ENCODE measurements at regions not wholly inside any gene's neighbourhood (a gene's known extent, or its start where the extent isn't known, plus 50 kb on each side); places are given as distances from the start of the nearest gene placed in this dataset.

DNA sequence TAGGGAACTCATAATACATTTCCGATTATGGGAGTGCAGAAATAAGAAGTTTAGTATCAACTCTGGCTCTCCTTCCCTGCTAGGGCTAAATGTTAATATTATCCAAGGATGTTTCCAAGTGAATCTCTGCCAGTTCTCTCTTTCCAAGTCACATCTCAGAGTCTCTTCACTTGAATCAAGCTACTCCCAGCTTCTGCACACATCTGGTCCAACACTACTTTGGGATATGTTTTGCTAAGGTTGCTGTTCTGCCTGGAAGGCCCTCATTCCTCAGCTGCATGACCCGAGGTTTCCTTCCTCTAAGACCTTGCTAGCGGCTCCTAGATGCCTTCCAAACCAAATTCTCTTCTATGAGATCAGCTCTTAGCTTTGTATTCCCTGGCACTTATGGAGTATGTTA, 331.8 kb downstream of the GJA1 start:
- no peaks in the 10 kb centered on the region for H3K36me3 ChIP-seq
- H3K27ac ChIP-seq: no peak overlapping the region
- 55% methylated on average over 3 of the region's 3 CpGs for WGBS
- no peak for TF ChIP-seq CTCF (IDR thresholded peaks at IDR 0.05)
- no peak for TF ChIP-seq POLR2AphosphoS5 (IDR thresholded peaks at IDR 0.05)
- no peak for TF ChIP-seq POLR2A (IDR thresholded peaks at IDR 0.05)
- no peaks in the 10 kb centered on the region for H3K4me1 ChIP-seq
- H3K4me3 ChIP-seq: no peak overlapping the region
- no peaks in the 10 kb centered on the region for H3K9me3 ChIP-seq
- H3K27me3 ChIP-seq: no peaks in the 10 kb centered on the region
- DNase-seq (ENCODE audit: low spot score in 2 of 2): no peak

- Histone ChIP-seq H3K4me1 (no peaks in the 10 kb centered on the region), H3K9me3 (no peaks in the 10 kb centered on the region), H3K36me3 (no peaks in the 10 kb centered on the region), H3K4me3 (no peak overlapping the region), H3K27ac (no peak overlapping the region), H3K27me3 (no peaks in the 10 kb centered on the region)
- DNase-seq (ENCODE audit: low spot score in 2 of 2): no peak
- TF ChIP-seq CTCF (IDR thresholded peaks at IDR 0.05) (no peak), EP300 (IDR thresholded peaks at IDR 0.05) (no peak), POLR2A (IDR thresholded peaks at IDR 0.05) (no peak), POLR2AphosphoS5 (IDR thresholded peaks at IDR 0.05) (no peak)
- WGBS: 72% methylated on average over 2 of the region's 2 CpGs
Measured at GRCh38 chr6:121770943-121771342, 335.5 kb downstream of the GJA1 start.

GRCh38 chr6:121771937-121772720, 336.7 kb downstream of the GJA1 start:
- no peaks in the 10 kb centered on the region for H3K36me3 ChIP-seq
- H3K4me3 ChIP-seq: no peak overlapping the region
- no peak overlapping the region for H3K27ac ChIP-seq
- H3K27me3 ChIP-seq: no peaks in the 10 kb centered on the region
- H3K9me3 ChIP-seq: no peaks in the 10 kb centered on the region
- 73% methylated on average over 4 of the region's 4 CpGs for WGBS
- TF ChIP-seq POLR2AphosphoS5 (IDR thresholded peaks at IDR 0.05) (no peak), CTCF (IDR thresholded peaks at IDR 0.05) (no peak), EP300 (IDR thresholded peaks at IDR 0.05) (no peak), POLR2A (IDR thresholded peaks at IDR 0.05) (no peak)
- H3K4me1 ChIP-seq: no peaks in the 10 kb centered on the region
- DNase-seq (ENCODE audit: low spot score in 2 of 2): no peak

- TF ChIP-seq POLR2A (IDR thresholded peaks at IDR 0.05) (no peak), POLR2AphosphoS5 (IDR thresholded peaks at IDR 0.05) (no peak)
- H3K27me3 ChIP-seq: no peaks in the 10 kb centered on the region
- no peak overlapping the region for H3K27ac ChIP-seq
- DNase-seq (ENCODE audit: low spot score in 2 of 2): no peak
- no peaks in the 10 kb centered on the region for H3K9me3 ChIP-seq
- H3K4me1 ChIP-seq: peaks cover 10% of the 10 kb centered on the region
- 100% methylated on average over 2 of the region's 2 CpGs for WGBS
- H3K36me3 ChIP-seq: no peaks in the 10 kb centered on the region
- H3K4me3 ChIP-seq: no peak overlapping the region
Measured at GRCh38 chr6:121776054-121776453, 340.6 kb downstream of the GJA1 start.

DNA sequence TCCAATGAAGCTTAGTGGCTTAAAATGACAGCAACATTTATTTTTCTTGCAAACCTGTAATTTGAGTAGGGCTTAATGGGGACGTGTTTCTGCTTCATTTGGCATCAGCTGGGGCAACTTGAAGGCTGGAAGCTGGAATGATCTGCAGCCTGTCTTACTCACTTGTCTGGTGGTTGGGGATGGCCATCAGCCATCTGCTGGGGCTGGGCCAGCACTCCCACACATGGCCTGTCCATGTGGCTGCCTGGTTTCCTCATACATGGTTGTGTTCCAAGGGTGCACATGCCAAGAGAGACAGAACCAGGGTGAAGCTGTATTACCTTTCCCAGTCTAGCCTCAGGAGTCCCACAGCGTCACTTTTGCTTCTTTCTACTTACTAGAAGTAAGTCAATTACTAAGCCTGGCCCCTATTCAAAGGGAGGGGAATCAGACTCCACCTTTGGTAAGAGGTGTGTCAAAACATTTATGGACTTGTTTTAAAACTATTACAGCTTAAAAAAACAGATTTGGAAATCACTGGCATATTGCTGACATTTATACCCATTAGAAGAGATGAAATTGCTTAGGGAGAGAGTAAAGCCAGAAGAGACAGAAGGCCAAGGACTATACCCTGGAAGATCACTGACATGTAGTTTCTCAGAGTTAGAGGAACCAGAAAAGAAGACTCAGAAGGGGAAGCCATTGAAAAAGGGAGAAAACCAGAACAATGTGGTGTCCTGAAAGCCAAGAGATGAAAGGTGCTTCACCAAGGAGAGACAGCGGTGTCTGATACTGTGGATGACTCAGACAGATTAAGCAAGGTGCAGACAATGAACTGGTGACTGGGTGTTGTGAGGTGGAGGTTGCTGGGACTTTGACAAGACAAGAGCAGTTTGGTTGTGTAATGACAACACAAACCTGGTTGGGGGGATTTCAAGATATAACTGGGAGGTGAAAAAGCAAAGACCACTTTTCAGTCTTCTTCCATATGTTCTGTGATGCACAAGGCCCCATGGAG, 345.2 kb downstream of the GJA1 start:
- H3K9me3 ChIP-seq: no peaks in the 10 kb centered on the region
- no peak overlapping the region for H3K4me3 ChIP-seq
- H3K27ac ChIP-seq: peak overlapping the region; percentile 67
- 43% methylated on average over 3 of the region's 3 CpGs for WGBS
- TF ChIP-seq CTCF (IDR thresholded peaks at IDR 0.05) (no peak), EP300 (IDR thresholded peaks at IDR 0.05) (no peak), POLR2A (IDR thresholded peaks at IDR 0.05) (no peak), POLR2AphosphoS5 (IDR thresholded peaks at IDR 0.05) (peak in 2 of 3 donors; percentile 83 to 94)
- H3K4me1 ChIP-seq: peaks cover 23% of the 10 kb centered on the region
- DNase-seq (ENCODE audit: low spot score in 2 of 2): peak; percentile 84 to 87
- no peaks in the 10 kb centered on the region for H3K36me3 ChIP-seq
- H3K27me3 ChIP-seq: no peaks in the 10 kb centered on the region

All from suprapubic skin (tissue), 4 donors.